Neural cell (in vitro differentiated cells): ENCODE measurements at regions not wholly inside any gene's neighbourhood (a gene's known extent, or its start where the extent isn't known, plus 50 kb on each side); places are given as distances from the start of the nearest gene placed in this dataset.

ENCODE experiments used
- H2AFZ ChIP-seq: fragments of 200-600, 300-800 bp; sonication (generic), shearing (Covaris generic); 2 replicates; pipeline ENCODE4 v1.6.0; 2014; ENCODE audit warnings: low read depth, mild to moderate bottlenecking, antibody characterized with exemption, low read length, moderate library complexity
- H3F3A ChIP-seq: fragments of 200-600 bp; shearing (Covaris generic); 2 replicates; pipeline ENCODE4 v1.6.1; 2016; ENCODE audit warnings: mild to moderate bottlenecking, moderate library complexity, mixed read lengths, antibody characterized with exemption, low read length; ENCODE audit not compliant: insufficient read depth, poor library complexity, severe bottlenecking
- H3K27ac ChIP-seq: fragments of 200-600, 300-800 bp; sonication (generic), shearing (Covaris generic); 2 replicates; pipeline ENCODE4 v1.5.1; 2014; ENCODE audit warnings: mild to moderate bottlenecking, low read length, moderate library complexity
- H3K27me3 ChIP-seq: fragments of 300-800, 200-600 bp; sonication (generic), shearing (Covaris generic); 2 replicates; pipeline ENCODE4 v1.6.0; 2014; ENCODE audit warnings: mild to moderate bottlenecking, low read depth, low read length, moderate library complexity; ENCODE audit not compliant: insufficient read depth
- H3K36me3 ChIP-seq: fragments of 300-800, 200-600 bp; sonication (generic), shearing (Covaris generic); 2 replicates; pipeline ENCODE4 v1.5.1; 2014; ENCODE audit warnings: mild to moderate bottlenecking, antibody characterized with exemption, low read length, moderate library complexity; ENCODE audit not compliant: insufficient read depth
- H3K4me2 ChIP-seq: fragments of 300-800, 200-600 bp; sonication (generic), shearing (Covaris generic); 2 replicates; pipeline ENCODE4 v1.6.0; 2014; ENCODE audit warnings: mild to moderate bottlenecking, low read length
- H3K4me3 ChIP-seq: fragments of 300-800, 200-600 bp; sonication (generic), shearing (Covaris generic); 2 replicates; pipeline ENCODE4 v1.5.1; 2014; ENCODE audit warnings: mild to moderate bottlenecking, low read length, moderate library complexity
- H3K79me2 ChIP-seq: fragments of 200-600 bp; shearing (Covaris generic); replicated peaks from 2 replicates; pipeline ENCODE4 v1.6.0; 2014; ENCODE audit warnings: mild to moderate bottlenecking, low read length, moderate library complexity; ENCODE audit not compliant: insufficient read depth
- H3K9ac ChIP-seq: fragments of 300-800, 200-600 bp; sonication (generic), shearing (Covaris generic); 2 replicates; pipeline ENCODE4 v1.6.1; 2016; ENCODE audit warnings: mild to moderate bottlenecking, low read length, mixed read lengths
- H3K9me2 ChIP-seq: fragments of 200-600 bp; shearing (Covaris generic); 2 replicates; pipeline ENCODE4 v1.6.1; 2016; ENCODE audit warnings: mild to moderate bottlenecking, low read length, mixed read lengths; ENCODE audit not compliant: insufficient read depth
- H3K9me3 ChIP-seq: fragments of 200-600, 300-800 bp; sonication (generic), shearing (Covaris generic); 2 replicates; pipeline ENCODE4 v1.6.1; 2016; ENCODE audit warnings: mild to moderate bottlenecking, mixed run types, low read length, moderate library complexity, mixed read lengths
- H4K20me1 ChIP-seq: fragments of 200-600 bp; shearing (Covaris generic); 2 replicates; pipeline ENCODE4 v1.6.1; 2016; ENCODE audit warnings: mild to moderate bottlenecking, mixed run types; ENCODE audit not compliant: insufficient read depth
- CTCF ChIP-seq: fragments of 450-650 bp; IDR thresholded peaks from 2 replicates; pipeline ENCODE4 v1.5.1; 2014; ENCODE audit warnings: antibody characterized with exemption, mild to moderate bottlenecking, moderate library complexity; ENCODE audit not compliant: poor library complexity, severe bottlenecking
- EP300 ChIP-seq: fragments of 450-650 bp; conservative IDR thresholded peaks from 2 replicates; pipeline ENCODE4 v1.6.1; 2014; ENCODE audit warnings: antibody characterized with exemption, mild to moderate bottlenecking, moderate library complexity; ENCODE audit not compliant: poor library complexity, severe bottlenecking
- EZH2 ChIP-seq: fragments of 200-600, 300-800 bp; shearing (Covaris generic), sonication (generic); IDR thresholded peaks from 2 replicates; pipeline ENCODE4 v1.6.1; 2014; ENCODE audit warnings: antibody characterized with exemption, low read length, borderline replicate concordance, mild to moderate bottlenecking; ENCODE audit not compliant: insufficient read depth, poor library complexity, severe bottlenecking
- MXI1 ChIP-seq: fragments of 450-650 bp; conservative IDR thresholded peaks from 2 replicates; pipeline ENCODE4 v1.6.1; 2014; ENCODE audit warnings: antibody characterized with exemption, mild to moderate bottlenecking; ENCODE audit not compliant: poor library complexity, severe bottlenecking
- POLR2AphosphoS5 ChIP-seq: IDR thresholded peaks from 2 replicates; pipeline ENCODE4 v1.6.1; 2012
- RAD21 ChIP-seq: fragments of 450-650 bp; conservative IDR thresholded peaks from 2 replicates; pipeline ENCODE4 v1.6.1; 2014; ENCODE audit warnings: antibody characterized with exemption, mild to moderate bottlenecking, moderate library complexity
- REST ChIP-seq: IDR thresholded peaks from 2 replicates; pipeline ENCODE4 v1.6.1; 2012; ENCODE audit warnings: borderline replicate concordance
- SMC3 ChIP-seq: fragments of 450-650 bp; conservative IDR thresholded peaks from 2 replicates; pipeline ENCODE4 v1.6.1; 2014; ENCODE audit warnings: antibody characterized with exemption, mild to moderate bottlenecking, moderate library complexity; ENCODE audit not compliant: poor library complexity
- TAF1 ChIP-seq: IDR thresholded peaks from 2 replicates; pipeline ENCODE4 v1.6.1; 2012; ENCODE audit warnings: low read depth

- Histone ChIP-seq H3F3A (no peaks in the 10 kb centered on the region), H4K20me1 (no peaks in the 10 kb centered on the region), H3K4me3 (no peak overlapping the region), H3K9ac (no peak overlapping the region), H3K79me2 (no peaks in the 10 kb centered on the region), H3K9me2 (no peaks in the 10 kb centered on the region), H2AFZ (no peak overlapping the region), H3K36me3 (no peaks in the 10 kb centered on the region), H3K27ac (no peak overlapping the region), H3K27me3 (no peaks in the 10 kb centered on the region), H3K9me3 (no peaks in the 10 kb centered on the region), H3K4me2 (no peak overlapping the region)
- TF ChIP-seq TAF1: no peak
Observed at GRCh38 chr20:57967364-57967763, 257.5 kb upstream of the PMEPA1 start.

- TF ChIP-seq SMC3 (no peak), REST (no peak), RAD21 (no peak), MXI1 (no peak), POLR2AphosphoS5 (no peak), EZH2 (no peak), EP300 (no peak), CTCF (no peak), TAF1 (no peak)
Observed at GRCh38 chr20:57966620-57967019, 256.8 kb upstream of the PMEPA1 start.

GRCh38 chr20:57965441-57965840 is 255.6 kb upstream of the PMEPA1 start:
- Histone ChIP-seq H3K9me2 (no peaks in the 10 kb centered on the region), H3F3A (no peaks in the 10 kb centered on the region), H3K36me3 (no peaks in the 10 kb centered on the region), H3K27me3 (no peaks in the 10 kb centered on the region), H2AFZ (no peak overlapping the region), H4K20me1 (no peaks in the 10 kb centered on the region), H3K27ac (no peak overlapping the region), H3K79me2 (no peaks in the 10 kb centered on the region), H3K4me2 (no peak overlapping the region), H3K9me3 (no peaks in the 10 kb centered on the region), H3K9ac (no peak overlapping the region), H3K4me3 (no peak overlapping the region)
- no peak for TF ChIP-seq SMC3
- no peak for TF ChIP-seq RAD21
- TF ChIP-seq REST: no peak
- no peak for TF ChIP-seq EP300

More at GRCh38 chr20:57966620-57967019, 256.8 kb upstream of the PMEPA1 start:
- no peak overlapping the region for H3K27ac ChIP-seq
- no peaks in the 10 kb centered on the region for H3K36me3 ChIP-seq
- H4K20me1 ChIP-seq: no peaks in the 10 kb centered on the region
- H2AFZ ChIP-seq: no peak overlapping the region
- H3F3A ChIP-seq: no peaks in the 10 kb centered on the region
- H3K4me2 ChIP-seq: no peak overlapping the region
- no peaks in the 10 kb centered on the region for H3K79me2 ChIP-seq
- H3K4me3 ChIP-seq: no peak overlapping the region
- no peaks in the 10 kb centered on the region for H3K9me2 ChIP-seq
- H3K9me3 ChIP-seq: no peaks in the 10 kb centered on the region
- no peaks in the 10 kb centered on the region for H3K27me3 ChIP-seq
- no peak overlapping the region for H3K9ac ChIP-seq
